ENCODE measurements at regions not wholly inside any gene's neighbourhood (a gene's known extent, or its start where the extent isn't known, plus 50 kb on each side); places are given as distances from the start of the nearest gene placed in this dataset.

DNA sequence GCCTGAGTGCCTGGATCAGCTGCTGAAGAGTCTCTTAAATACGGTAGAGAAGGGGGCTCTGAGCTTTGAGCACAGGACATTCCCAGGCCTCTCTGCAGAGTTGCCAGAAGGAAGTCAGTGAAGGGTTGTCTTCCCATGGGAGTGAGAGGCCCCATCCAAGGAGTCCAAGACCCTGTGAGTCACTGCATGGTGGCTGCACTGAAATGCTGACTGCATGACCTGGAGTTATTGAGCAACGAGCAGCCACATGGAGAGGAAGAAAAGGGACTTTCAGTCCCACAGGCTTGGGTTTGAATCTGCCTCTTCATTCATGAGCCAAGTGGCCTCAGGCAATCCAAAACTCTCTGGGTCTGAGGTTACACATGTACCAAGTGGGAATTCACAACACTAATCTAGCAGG lies 69.6 kb upstream of the RASGRF1 start:
- TF ChIP-seq POLR2AphosphoS5 (IDR thresholded peaks at IDR 0.05; ENCODE audit: control insufficient read depth, insufficient read depth, low read depth, low read length) (no peak), EZH2 (IDR thresholded peaks at IDR 0.05; ENCODE audit: borderline replicate concordance, low read depth, low read length) (no peak), EP300 (IDR thresholded peaks at IDR 0.05; ENCODE audit: low read length) (no peak), SMARCA4 (IDR thresholded peaks at IDR 0.05) (no peak), SP2 (IDR thresholded peaks at IDR 0.05; ENCODE audit: extremely low read depth, low read depth, low read length, poor library complexity, severe bottlenecking) (no peak), RBM14 (IDR thresholded peaks at IDR 0.05; ENCODE audit: borderline replicate concordance, insufficient read depth, low read depth, low read length) (no peak), KLF1 (tag; IDR thresholded peaks at IDR 0.05) (no peak), POLR2A (conservative IDR thresholded peaks at IDR 0.05) (no peak), GATA2 (CRISPR knock-in tag; IDR thresholded peaks at IDR 0.05) (no peak)
- TF ChIP-seq, protein P1, sequence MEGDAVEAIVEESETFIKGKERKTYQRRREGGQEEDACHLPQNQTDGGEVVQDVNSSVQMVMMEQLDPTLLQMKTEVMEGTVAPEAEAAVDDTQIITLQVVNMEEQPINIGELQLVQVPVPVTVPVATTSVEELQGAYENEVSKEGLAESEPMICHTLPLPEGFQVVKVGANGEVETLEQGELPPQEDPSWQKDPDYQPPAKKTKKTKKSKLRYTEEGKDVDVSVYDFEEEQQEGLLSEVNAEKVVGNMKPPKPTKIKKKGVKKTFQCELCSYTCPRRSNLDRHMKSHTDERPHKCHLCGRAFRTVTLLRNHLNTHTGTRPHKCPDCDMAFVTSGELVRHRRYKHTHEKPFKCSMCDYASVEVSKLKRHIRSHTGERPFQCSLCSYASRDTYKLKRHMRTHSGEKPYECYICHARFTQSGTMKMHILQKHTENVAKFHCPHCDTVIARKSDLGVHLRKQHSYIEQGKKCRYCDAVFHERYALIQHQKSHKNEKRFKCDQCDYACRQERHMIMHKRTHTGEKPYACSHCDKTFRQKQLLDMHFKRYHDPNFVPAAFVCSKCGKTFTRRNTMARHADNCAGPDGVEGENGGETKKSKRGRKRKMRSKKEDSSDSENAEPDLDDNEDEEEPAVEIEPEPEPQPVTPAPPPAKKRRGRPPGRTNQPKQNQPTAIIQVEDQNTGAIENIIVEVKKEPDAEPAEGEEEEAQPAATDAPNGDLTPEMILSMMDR (IDR thresholded peaks at IDR 0.05 in 2 of 3, conservative IDR thresholded peaks at IDR 0.05 in 1 of 3; ENCODE audit: insufficient read depth in 2 of 3, low read depth in 1 of 3, low read length in 3 of 3), result no peak
- TF ChIP-seq, protein P2, sequence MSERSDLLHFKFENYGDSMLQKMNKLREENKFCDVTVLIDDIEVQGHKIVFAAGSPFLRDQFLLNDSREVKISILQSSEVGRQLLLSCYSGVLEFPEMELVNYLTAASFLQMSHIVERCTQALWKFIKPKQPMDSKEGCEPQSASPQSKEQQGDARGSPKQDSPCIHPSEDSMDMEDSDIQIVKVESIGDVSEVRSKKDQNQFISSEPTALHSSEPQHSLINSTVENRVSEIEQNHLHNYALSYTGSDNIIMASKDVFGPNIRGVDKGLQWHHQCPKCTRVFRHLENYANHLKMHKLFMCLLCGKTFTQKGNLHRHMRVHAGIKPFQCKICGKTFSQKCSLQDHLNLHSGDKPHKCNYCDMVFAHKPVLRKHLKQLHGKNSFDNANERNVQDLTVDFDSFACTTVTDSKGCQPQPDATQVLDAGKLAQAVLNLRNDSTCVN (CRISPR knock-in tag; IDR thresholded peaks at IDR 0.05), result no peak
- TF ChIP-seq, protein P3, sequence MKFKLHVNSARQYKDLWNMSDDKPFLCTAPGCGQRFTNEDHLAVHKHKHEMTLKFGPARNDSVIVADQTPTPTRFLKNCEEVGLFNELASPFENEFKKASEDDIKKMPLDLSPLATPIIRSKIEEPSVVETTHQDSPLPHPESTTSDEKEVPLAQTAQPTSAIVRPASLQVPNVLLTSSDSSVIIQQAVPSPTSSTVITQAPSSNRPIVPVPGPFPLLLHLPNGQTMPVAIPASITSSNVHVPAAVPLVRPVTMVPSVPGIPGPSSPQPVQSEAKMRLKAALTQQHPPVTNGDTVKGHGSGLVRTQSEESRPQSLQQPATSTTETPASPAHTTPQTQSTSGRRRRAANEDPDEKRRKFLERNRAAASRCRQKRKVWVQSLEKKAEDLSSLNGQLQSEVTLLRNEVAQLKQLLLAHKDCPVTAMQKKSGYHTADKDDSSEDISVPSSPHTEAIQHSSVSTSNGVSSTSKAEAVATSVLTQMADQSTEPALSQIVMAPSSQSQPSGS (CRISPR knock-in tag; IDR thresholded peaks at IDR 0.05), result no peak
- TF ChIP-seq, protein P4, sequence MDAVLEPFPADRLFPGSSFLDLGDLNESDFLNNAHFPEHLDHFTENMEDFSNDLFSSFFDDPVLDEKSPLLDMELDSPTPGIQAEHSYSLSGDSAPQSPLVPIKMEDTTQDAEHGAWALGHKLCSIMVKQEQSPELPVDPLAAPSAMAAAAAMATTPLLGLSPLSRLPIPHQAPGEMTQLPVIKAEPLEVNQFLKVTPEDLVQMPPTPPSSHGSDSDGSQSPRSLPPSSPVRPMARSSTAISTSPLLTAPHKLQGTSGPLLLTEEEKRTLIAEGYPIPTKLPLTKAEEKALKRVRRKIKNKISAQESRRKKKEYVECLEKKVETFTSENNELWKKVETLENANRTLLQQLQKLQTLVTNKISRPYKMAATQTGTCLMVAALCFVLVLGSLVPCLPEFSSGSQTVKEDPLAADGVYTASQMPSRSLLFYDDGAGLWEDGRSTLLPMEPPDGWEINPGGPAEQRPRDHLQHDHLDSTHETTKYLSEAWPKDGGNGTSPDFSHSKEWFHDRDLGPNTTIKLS (IDR thresholded peaks at IDR 0.05; ENCODE audit: borderline replicate concordance, low read depth), result no peak
